ENCODE measurements at regions not wholly inside any gene's neighbourhood (a gene's known extent, or its start where the extent isn't known, plus 50 kb on each side); places are given as distances from the start of the nearest gene placed in this dataset.

GRCh38 chr4:91764085-91764484, 539.7 kb upstream of the GRID2 start:
- TF ChIP-seq POLR2A (IDR thresholded peaks at IDR 0.05) (no peak), CTCF (IDR thresholded peaks at IDR 0.05) (no peak)
